ENCODE measurements at regions not wholly inside any gene's neighbourhood (a gene's known extent, or its start where the extent isn't known, plus 50 kb on each side); places are given as distances from the start of the nearest gene placed in this dataset.

GRCh38 chr5:62708481-62709325 lies 130.1 kb downstream of the LRRC70 start:
- no peak for DNase-seq
- peaks cover 2% of the 10 kb centered on the region for H3K27me3 Mint-ChIP-seq (ENCODE audit: unreplicated experiment)
- H3K36me3 Mint-ChIP-seq (ENCODE audit: unreplicated experiment) = no peaks in the 10 kb centered on the region
- no peaks in the 10 kb centered on the region for H3K4me1 Mint-ChIP-seq (ENCODE audit: low read depth, unreplicated experiment)
- no peak overlapping the region for H3K4me3 Mint-ChIP-seq (ENCODE audit: unreplicated experiment)
- TF ChIP-seq CTCF (IDR thresholded peaks at IDR 0.05; ENCODE audit: partially characterized antibody, unreplicated experiment) = no peak
- H3K27ac Mint-ChIP-seq (ENCODE audit: unreplicated experiment) = no peak overlapping the region
- H3K9me3 Mint-ChIP-seq (ENCODE audit: unreplicated experiment) = peaks cover 2% of the 10 kb centered on the region

- TF ChIP-seq CTCF (IDR thresholded peaks at IDR 0.05; ENCODE audit: partially characterized antibody, unreplicated experiment) = no peak
- no peaks in the 10 kb centered on the region for H3K4me1 Mint-ChIP-seq (ENCODE audit: low read depth, unreplicated experiment)
- no peaks in the 10 kb centered on the region for H3K36me3 Mint-ChIP-seq (ENCODE audit: unreplicated experiment)
- H3K4me3 Mint-ChIP-seq (ENCODE audit: unreplicated experiment) = no peak overlapping the region
- no peak overlapping the region for H3K27ac Mint-ChIP-seq (ENCODE audit: unreplicated experiment)
- no peak for DNase-seq
- H3K27me3 Mint-ChIP-seq (ENCODE audit: unreplicated experiment) = peaks cover 2% of the 10 kb centered on the region
- peaks cover 2% of the 10 kb centered on the region for H3K9me3 Mint-ChIP-seq (ENCODE audit: unreplicated experiment)
Observed at GRCh38 chr5:62707563-62707962, 128.9 kb downstream of the LRRC70 start.

- TF ChIP-seq CTCF (IDR thresholded peaks at IDR 0.05; ENCODE audit: partially characterized antibody, unreplicated experiment) = no peak
- Mint-ChIP-seq H3K4me3 (ENCODE audit: unreplicated experiment) (no peak overlapping the region), H3K27ac (ENCODE audit: unreplicated experiment) (no peak overlapping the region), H3K27me3 (ENCODE audit: unreplicated experiment) (peaks cover 2% of the 10 kb centered on the region), H3K9me3 (ENCODE audit: unreplicated experiment) (peaks cover 2% of the 10 kb centered on the region), H3K36me3 (ENCODE audit: unreplicated experiment) (no peaks in the 10 kb centered on the region), H3K4me1 (ENCODE audit: low read depth, unreplicated experiment) (no peaks in the 10 kb centered on the region)
- no peak for DNase-seq
Observed at GRCh38 chr5:62707131-62707530, 128.5 kb downstream of the LRRC70 start.

GRCh38 chr5:62705022-62705421 lies 126.4 kb downstream of the LRRC70 start:
- no peak for DNase-seq

More at GRCh38 chr5:62705022-62705421, 126.4 kb downstream of the LRRC70 start:
- H3K4me1 Mint-ChIP-seq (ENCODE audit: low read depth, unreplicated experiment) = no peaks in the 10 kb centered on the region
- TF ChIP-seq CTCF (IDR thresholded peaks at IDR 0.05; ENCODE audit: partially characterized antibody, unreplicated experiment) = no peak
- H3K27me3 Mint-ChIP-seq (ENCODE audit: unreplicated experiment) = no peaks in the 10 kb centered on the region
- peaks cover 2% of the 10 kb centered on the region for H3K9me3 Mint-ChIP-seq (ENCODE audit: unreplicated experiment)
- H3K36me3 Mint-ChIP-seq (ENCODE audit: unreplicated experiment) = no peaks in the 10 kb centered on the region
- no peak overlapping the region for H3K27ac Mint-ChIP-seq (ENCODE audit: unreplicated experiment)
- no peak overlapping the region for H3K4me3 Mint-ChIP-seq (ENCODE audit: unreplicated experiment)

All from glutamatergic neuron (in vitro differentiated cells).